ENCODE measurements at regions not wholly inside any gene's neighbourhood (a gene's known extent, or its start where the extent isn't known, plus 50 kb on each side); places are given as distances from the start of the nearest gene placed in this dataset.

DNA sequence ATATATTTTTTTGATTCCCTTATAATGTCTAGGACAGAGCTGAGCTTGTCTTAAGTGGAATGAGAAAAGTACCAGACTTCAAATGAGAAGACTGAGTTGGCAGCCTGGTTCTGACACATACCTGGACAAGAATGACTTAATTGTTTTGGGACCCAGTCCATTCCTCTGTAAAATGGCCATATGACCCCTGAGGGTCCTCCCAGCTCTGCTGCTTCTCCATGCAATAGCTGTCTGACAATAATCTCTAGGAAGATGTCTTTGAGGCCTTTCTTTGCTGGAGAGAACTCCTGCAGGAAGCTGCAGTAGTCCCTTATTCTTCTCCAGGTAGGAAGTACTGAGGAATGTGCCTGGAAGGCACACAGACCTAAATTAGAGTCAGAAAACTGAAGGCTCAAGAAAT, 55.9 kb upstream of the SLIT3 start:
- no peak for DNase-seq (ENCODE audit: low read depth in 2 of 3, low spot score in 2 of 3)

- no peak for DNase-seq (ENCODE audit: low read depth in 2 of 3, low spot score in 2 of 3)
These were observed 55.2 kb upstream of the SLIT3 start for GRCh38 chr5:169356181-169356580.

DNA sequence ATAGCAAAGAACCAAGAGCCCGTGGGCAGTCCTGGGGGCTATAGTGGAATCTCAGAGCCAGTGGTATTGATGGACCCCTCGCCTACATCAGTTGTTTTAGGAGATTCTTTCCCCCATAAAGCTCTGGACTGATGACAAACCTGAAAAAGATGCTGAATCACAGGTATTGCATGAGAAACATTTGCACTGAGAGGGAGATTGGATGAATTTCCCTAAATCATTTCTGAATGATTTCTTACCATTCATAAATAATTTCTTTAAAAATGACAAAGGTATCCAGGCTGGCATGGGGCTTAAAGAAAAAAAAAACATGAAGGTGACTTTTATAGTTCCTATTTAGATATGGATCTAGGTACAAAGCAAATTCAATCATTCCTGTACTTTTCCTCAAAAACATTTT, 54.0 kb upstream of the SLIT3 start:
- DNase-seq (ENCODE audit: low read depth in 2 of 3, low spot score in 2 of 3), result no peak

- DNase-seq (ENCODE audit: low read depth in 2 of 3, low spot score in 2 of 3), result no peak
These were observed 53.3 kb upstream of the SLIT3 start for GRCh38 chr5:169354263-169354662.

- no peak for DNase-seq (ENCODE audit: low read depth in 2 of 3, low spot score in 2 of 3)
These were observed 52.0 kb upstream of the SLIT3 start for GRCh38 chr5:169352901-169353300.

GRCh38 chr5:169351721-169352120, 50.8 kb upstream of the SLIT3 start:
- DNase-seq (ENCODE audit: low read depth in 2 of 3, low spot score in 2 of 3), result no peak

DNA sequence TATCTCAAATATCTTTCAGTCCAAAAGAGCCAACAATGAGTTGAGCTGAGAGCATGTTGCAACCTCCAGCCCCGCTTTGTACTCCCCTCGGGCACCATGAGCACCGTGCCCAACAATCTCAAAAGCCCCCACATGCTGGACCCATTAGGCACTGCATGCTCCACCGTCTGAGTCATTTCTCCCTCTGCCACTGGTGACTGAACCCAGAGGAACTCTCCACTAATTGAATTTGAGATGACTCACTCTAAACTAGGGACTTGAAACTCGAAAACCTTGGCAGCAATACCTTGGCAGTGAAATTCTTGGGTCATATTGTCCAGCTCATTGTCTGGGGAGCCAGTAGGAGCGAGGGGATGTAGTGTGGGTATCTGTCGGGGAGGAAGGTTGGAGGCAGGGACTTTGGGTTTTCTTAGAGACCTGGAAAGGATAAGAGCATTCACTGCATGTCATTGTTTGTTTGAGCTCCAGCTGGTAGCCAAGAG, 49.9 kb upstream of the SLIT3 start:
- no peak for DNase-seq (ENCODE audit: low read depth in 2 of 3, low spot score in 2 of 3)
